ENCODE measurements at regions not wholly inside any gene's neighbourhood (a gene's known extent, or its start where the extent isn't known, plus 50 kb on each side); places are given as distances from the start of the nearest gene placed in this dataset.

DNA sequence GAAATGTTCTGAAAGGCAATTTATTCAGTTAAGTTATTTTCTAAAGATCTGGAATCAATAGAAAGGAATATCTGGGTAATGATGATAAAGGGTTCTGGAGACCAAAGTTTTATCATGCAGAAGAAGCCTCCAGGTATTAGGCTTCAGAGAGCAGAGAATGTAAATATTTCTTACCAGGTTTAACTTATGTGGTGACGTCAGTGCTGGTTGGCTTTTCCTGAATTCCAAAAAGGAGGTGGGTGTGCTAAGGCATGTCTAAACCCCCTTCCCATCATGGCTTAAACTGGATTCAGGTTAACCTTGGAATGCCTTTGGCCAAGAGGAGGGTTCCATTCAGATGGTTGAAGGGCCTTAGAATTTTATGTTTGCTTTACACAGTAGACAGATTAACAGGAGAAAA lies 829.9 kb downstream of the NCAM2 start:
- H3K23me2 ChIP-seq (ENCODE audit: low read depth, low read length) = no peaks in the 10 kb centered on the region
- 82% methylated on average over 1 of the region's 1 CpG; no CpG with 5 or more reads in 1 of the 2 experiments for WGBS, 2 experiments (ENCODE audit: extremely low coverage in 1 of 2, insufficient coverage in 1 of 2, insufficient read length in 1 of 2, insufficient replicate concordance in 2 of 2, low coverage in 1 of 2, low lambda C conversion rate in 2 of 2, missing lambda C conversion rate in 1 of 2)
- POLR2A ChIA-PET (ENCODE audit: partially characterized antibody) = no interaction called here

More for the DNA sequence above, 829.9 kb downstream of the NCAM2 start:
- Histone ChIP-seq H2BK15ac (ENCODE audit: low read length) (no peak overlapping the region), H4K91ac (replicated peaks; ENCODE audit: insufficient read length, low read length) (no peak overlapping the region), H3K27ac (ENCODE audit: low read depth, low read length) (no peak overlapping the region), H3K14ac (ENCODE audit: insufficient read length) (no peak overlapping the region), H2AFZ (ENCODE audit: low read length) (no peak overlapping the region), H3K18ac (ENCODE audit: extremely low read depth, low read length) (no peak overlapping the region), H3K4ac (replicated peaks; ENCODE audit: insufficient read length, low read depth, low read length) (no peak overlapping the region), H4K5ac (ENCODE audit: insufficient read length, low read depth, low read length) (no peak overlapping the region), H2BK12ac (ENCODE audit: low read depth, low read length) (no peak overlapping the region), H3K9me3 (ENCODE audit: insufficient read depth in 2 of 2, low read depth in 1 of 2, low read length in 1 of 2) (no peaks in the 10 kb centered on the region), H3K27me3 (replicated peaks in 1 of 4; ENCODE audit: control insufficient read depth in 3 of 4, extremely low read depth in 1 of 4, insufficient read depth in 3 of 4, low read length in 3 of 4) (no peaks in the 10 kb centered on the region), H2AK5ac (ENCODE audit: low read depth, low read length) (no peak overlapping the region), H3K4me2 (ENCODE audit: insufficient read depth in 1 of 2, low read depth in 2 of 2, low read length in 2 of 2) (no peak overlapping the region), H3K56ac (replicated peaks; ENCODE audit: insufficient read length, low read depth, low read length) (no peak overlapping the region), H2BK5ac (ENCODE audit: low read depth, low read length) (no peak overlapping the region), H2BK120ac (replicated peaks; ENCODE audit: low read depth, low read length) (no peak overlapping the region), H3K9ac (replicated peaks in 1 of 4; ENCODE audit: extremely low read depth in 1 of 4, low read depth in 3 of 4, low read length in 3 of 4) (no peak overlapping the region), H3K4me3 (ENCODE audit: extremely low read depth in 1 of 4, insufficient read depth in 2 of 4, low read depth in 3 of 4, low read length in 4 of 4) (no peak overlapping the region), H4K8ac (ENCODE audit: extremely low read depth, insufficient read depth, low read length) (no peak overlapping the region), H3K23ac (ENCODE audit: insufficient read length) (no peak overlapping the region), H3K36me3 (ENCODE audit: control insufficient read depth in 2 of 4, insufficient read depth in 4 of 4, low read length in 3 of 4) (no peaks in the 10 kb centered on the region), H3K79me2 (ENCODE audit: control insufficient read depth in 1 of 2, insufficient read depth in 2 of 2, low read length in 2 of 2) (no peaks in the 10 kb centered on the region), H2BK20ac (ENCODE audit: low read length) (no peak overlapping the region), H3K4me1 (replicated peaks in 1 of 4; ENCODE audit: control insufficient read depth in 3 of 4, insufficient read depth in 4 of 4, low read length in 3 of 4) (no peaks in the 10 kb centered on the region), H4K20me1 (replicated peaks in 1 of 2; ENCODE audit: control insufficient read depth in 1 of 2, insufficient read depth in 2 of 2, low read length in 2 of 2) (no peaks in the 10 kb centered on the region), H3K79me1 (ENCODE audit: low read depth, low read length) (no peaks in the 10 kb centered on the region)
- CTCF ChIA-PET (ENCODE audit: partially characterized antibody) = interaction anchor here (1.3 to 1.4 kb wide), 2 partner anchors 9 to 12 kb away, joined by 4 to 5 read pairs; no protein-coding TSS in a partner anchor
- FAIRE-seq (no peak), DNase-seq (ENCODE audit: low read depth in 1 of 2, low spot score in 2 of 2) (no peak)
- no peak for TF ChIP-seq CBX5 (IDR thresholded peaks at IDR 0.05; ENCODE audit: low read depth, low read length)
- TF ChIP-seq GTF2F1 (IDR thresholded peaks at IDR 0.05; ENCODE audit: borderline replicate concordance, low read depth, low read length) = no peak
- no peak for TF ChIP-seq SP1 (IDR thresholded peaks at IDR 0.05; ENCODE audit: low read depth, low read length)
- TF ChIP-seq EGR1 (IDR thresholded peaks at IDR 0.05; ENCODE audit: borderline replicate concordance, low read depth, low read length) = no peak

All from H1 (cell line).